ENCODE measurements at regions not wholly inside any gene's neighbourhood (a gene's known extent, or its start where the extent isn't known, plus 50 kb on each side); places are given as distances from the start of the nearest gene placed in this dataset.

DNA sequence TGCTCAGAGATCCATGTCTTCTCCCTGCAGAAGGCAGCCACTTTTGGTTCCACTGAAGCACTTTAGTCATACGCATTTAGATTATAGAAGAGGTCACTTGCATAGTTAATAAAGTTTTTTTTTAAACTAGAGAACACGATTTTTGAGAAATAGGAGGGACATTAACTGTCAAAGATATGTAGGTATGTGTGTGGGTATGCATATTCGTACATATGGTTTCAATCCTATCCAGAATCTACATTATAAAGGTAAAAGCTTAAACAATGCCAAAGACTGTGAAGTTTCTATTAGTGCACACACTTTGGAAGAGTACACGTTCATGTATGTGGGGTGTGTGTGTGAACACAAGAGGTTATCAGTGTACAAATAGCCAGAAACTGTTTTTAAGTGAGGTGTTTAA, 103.2 kb downstream of the BTBD3 start:
- no peaks in the 10 kb centered on the region for H3K27me3 ChIP-seq
- no peaks in the 10 kb centered on the region for H3K9me3 ChIP-seq
- H3K27ac ChIP-seq: no peak overlapping the region
- DNase-seq (no peak), ATAC-seq (ENCODE audit: low FRiP score in 2 of 2) (no peak)
- H3K36me3 ChIP-seq: no peaks in the 10 kb centered on the region
- peaks cover 0 to 4% (median 3%) of the 10 kb centered on the region in 4 donors for H3K4me1 ChIP-seq
- H3K4me3 ChIP-seq: no peak overlapping the region
- no peak for TF ChIP-seq EP300 (IDR thresholded peaks at IDR 0.05)
- TF ChIP-seq POLR2A (IDR thresholded peaks at IDR 0.05): no peak
- TF ChIP-seq, protein P1, sequence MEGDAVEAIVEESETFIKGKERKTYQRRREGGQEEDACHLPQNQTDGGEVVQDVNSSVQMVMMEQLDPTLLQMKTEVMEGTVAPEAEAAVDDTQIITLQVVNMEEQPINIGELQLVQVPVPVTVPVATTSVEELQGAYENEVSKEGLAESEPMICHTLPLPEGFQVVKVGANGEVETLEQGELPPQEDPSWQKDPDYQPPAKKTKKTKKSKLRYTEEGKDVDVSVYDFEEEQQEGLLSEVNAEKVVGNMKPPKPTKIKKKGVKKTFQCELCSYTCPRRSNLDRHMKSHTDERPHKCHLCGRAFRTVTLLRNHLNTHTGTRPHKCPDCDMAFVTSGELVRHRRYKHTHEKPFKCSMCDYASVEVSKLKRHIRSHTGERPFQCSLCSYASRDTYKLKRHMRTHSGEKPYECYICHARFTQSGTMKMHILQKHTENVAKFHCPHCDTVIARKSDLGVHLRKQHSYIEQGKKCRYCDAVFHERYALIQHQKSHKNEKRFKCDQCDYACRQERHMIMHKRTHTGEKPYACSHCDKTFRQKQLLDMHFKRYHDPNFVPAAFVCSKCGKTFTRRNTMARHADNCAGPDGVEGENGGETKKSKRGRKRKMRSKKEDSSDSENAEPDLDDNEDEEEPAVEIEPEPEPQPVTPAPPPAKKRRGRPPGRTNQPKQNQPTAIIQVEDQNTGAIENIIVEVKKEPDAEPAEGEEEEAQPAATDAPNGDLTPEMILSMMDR (IDR thresholded peaks at IDR 0.05): no peak
- TF ChIP-seq POLR2AphosphoS5 (IDR thresholded peaks at IDR 0.05): no peak
- WGBS, 2 donors: 83 to 84% methylated on average over 4 of the region's 4 CpGs

DNA sequence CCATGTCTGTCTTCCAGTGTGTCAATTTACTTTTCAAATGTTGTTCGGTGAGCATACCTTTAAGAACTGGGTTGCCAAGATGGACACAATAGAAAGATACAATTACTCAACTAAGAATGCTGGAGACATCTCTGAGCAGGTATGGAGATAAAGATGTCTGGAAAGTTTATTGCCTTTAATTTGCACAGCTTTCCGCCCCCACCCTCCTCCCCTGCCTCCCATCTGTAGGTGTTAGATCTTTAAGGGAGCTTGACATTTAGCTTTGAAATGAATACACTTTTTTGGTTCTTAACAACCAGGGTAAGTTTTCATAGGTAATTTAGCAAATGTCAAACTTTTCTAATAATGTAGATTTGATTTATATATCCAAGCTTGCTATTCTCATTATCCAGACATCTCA, 104.4 kb downstream of the BTBD3 start:
- no peak overlapping the region for H3K27ac ChIP-seq
- no peaks in the 10 kb centered on the region for H3K9me3 ChIP-seq
- ATAC-seq (ENCODE audit: low FRiP score in 2 of 2): no peak
- H3K4me3 ChIP-seq: no peak overlapping the region
- H3K4me1 ChIP-seq: peaks cover 0 to 3% (median 0%) of the 10 kb centered on the region in 4 donors
- DNase-seq: no peak
- 93 to 95% methylated on average over 2 of the region's 2 CpGs for WGBS, 2 donors
- no peaks in the 10 kb centered on the region for H3K27me3 ChIP-seq
- no peak for TF ChIP-seq POLR2A (IDR thresholded peaks at IDR 0.05)
- TF ChIP-seq, protein P1 (IDR thresholded peaks at IDR 0.05): no peak
- TF ChIP-seq EP300 (IDR thresholded peaks at IDR 0.05): no peak
- TF ChIP-seq POLR2AphosphoS5 (IDR thresholded peaks at IDR 0.05): no peak
- H3K36me3 ChIP-seq: no peaks in the 10 kb centered on the region

GRCh38 chr20:12023194-12023795, 105.6 kb downstream of the BTBD3 start:
- H3K4me1 ChIP-seq: peaks cover 0 to 3% (median 0%) of the 10 kb centered on the region in 4 donors
- ATAC-seq (ENCODE audit: low FRiP score in 2 of 2) (no peak), DNase-seq (no peak)
- no peaks in the 10 kb centered on the region for H3K9me3 ChIP-seq
- no peaks in the 10 kb centered on the region for H3K27me3 ChIP-seq
- no peaks in the 10 kb centered on the region for H3K36me3 ChIP-seq
- no peak for TF ChIP-seq POLR2AphosphoS5 (IDR thresholded peaks at IDR 0.05)
- no peak overlapping the region for H3K27ac ChIP-seq
- no peak overlapping the region for H3K4me3 ChIP-seq
- 60 to 74% methylated on average over 3 of the region's 3 CpGs for WGBS, 2 donors

GRCh38 chr20:12028771-12029170, 111.1 kb downstream of the BTBD3 start:
- peaks cover 0 to 3% (median 0%) of the 10 kb centered on the region in 4 donors for H3K4me1 ChIP-seq
- ATAC-seq (ENCODE audit: low FRiP score in 2 of 2) (no peak), DNase-seq (no peak)
- no peak overlapping the region for H3K4me3 ChIP-seq
- 86 to 92% methylated on average over 4 to 6 of the region's 6 CpGs for WGBS, 2 donors
- H3K27me3 ChIP-seq: no peaks in the 10 kb centered on the region
- H3K36me3 ChIP-seq: no peaks in the 10 kb centered on the region
- H3K27ac ChIP-seq: no peak overlapping the region
- TF ChIP-seq EP300 (IDR thresholded peaks at IDR 0.05) (no peak), POLR2A (IDR thresholded peaks at IDR 0.05) (no peak), POLR2AphosphoS5 (IDR thresholded peaks at IDR 0.05) (no peak)
- TF ChIP-seq, protein P1 (IDR thresholded peaks at IDR 0.05): no peak
- no peaks in the 10 kb centered on the region for H3K9me3 ChIP-seq

GRCh38 chr20:12030470-12030869, 112.8 kb downstream of the BTBD3 start:
- Histone ChIP-seq H3K27me3 (no peaks in the 10 kb centered on the region), H3K27ac (no peak overlapping the region), H3K4me3 (no peak overlapping the region), H3K9me3 (no peaks in the 10 kb centered on the region), H3K36me3 (no peaks in the 10 kb centered on the region), H3K4me1 (peaks cover 0 to 3% (median 0%) of the 10 kb centered on the region in 4 donors)
- ATAC-seq (ENCODE audit: low FRiP score in 2 of 2) (peak in 1 of 2 donors; percentile 83), DNase-seq (peak in 1 of 2 donors; percentile 46)
- WGBS, 2 donors: 58 to 61% methylated on average over 4 of the region's 4 CpGs
- TF ChIP-seq POLR2A (IDR thresholded peaks at IDR 0.05): no peak
- TF ChIP-seq, protein P1 (IDR thresholded peaks at IDR 0.05): no peak
- no peak for TF ChIP-seq POLR2AphosphoS5 (IDR thresholded peaks at IDR 0.05)
- TF ChIP-seq EP300 (IDR thresholded peaks at IDR 0.05): no peak

All from upper lobe of left lung (tissue), 6 donors.